K562 (cell line): ENCODE measurements at regions not wholly inside any gene's neighbourhood (a gene's known extent, or its start where the extent isn't known, plus 50 kb on each side); places are given as distances from the start of the nearest gene placed in this dataset.

Experiments used
- CEBPG ChIP-seq, 3 experiments: fragments of 200-800 bp in 1 of 3; sonication (Bioruptor generic) in 1 of 3; sonication (generic) in 1 of 3; formaldehyde crosslinking in 1 of 3; IDR thresholded peaks in 2 of 3; conservative IDR thresholded peaks in 1 of 3; 2 replicates each; pipeline versions ENCODE4 v1.6.1 to v1.8.0; 2016 to 2022; ENCODE audit warnings: missing compliant biosample characterization in 2 of 3, missing genetic modification characterization in 2 of 3, mild to moderate bottlenecking in 1 of 3, missing genetic modification reagents in 1 of 3
- ETS2 ChIP-seq: IDR thresholded peaks from 2 replicates; pipeline ENCODE4 v1.6.1; 2016; ENCODE audit warnings: borderline replicate concordance, missing genetic modification characterization, mild to moderate bottlenecking, moderate library complexity, missing compliant biosample characterization; ENCODE audit not compliant: poor library complexity, severe bottlenecking
- GTF2B ChIP-seq: IDR thresholded peaks from 2 replicates; pipeline ENCODE4 v1.6.1; 2011; ENCODE audit not compliant: insufficient read length; ENCODE audit errors: extremely low read depth
- IFI16 ChIP-seq: fragments of 250-450 bp; sonication (Bioruptor Pico); IDR thresholded peaks from 2 replicates; pipeline ENCODE4 v2.1.2; 2022; ENCODE audit warnings: mild to moderate bottlenecking, inconsistent platforms
- MCM2 ChIP-seq: fragments of 450-650 bp; IDR thresholded peaks from 2 replicates; pipeline ENCODE4 v1.6.1; 2017; ENCODE audit warnings: low read depth, mild to moderate bottlenecking
- PTRF ChIP-seq: fragments of 450-650 bp; IDR thresholded peaks from 2 replicates; pipeline ENCODE4 v1.6.1; 2016; ENCODE audit warnings: mild to moderate bottlenecking, missing genetic modification characterization, missing compliant biosample characterization
- SMARCC2 ChIP-seq: fragments of 450-650 bp; IDR thresholded peaks from 2 replicates; pipeline ENCODE4 v1.6.1; 2017; ENCODE audit warnings: antibody characterized with exemption, moderate library complexity, mild to moderate bottlenecking, low read depth
- STAT5B ChIP-seq: fragments of 250-450 bp; sonication (Bioruptor Pico); IDR thresholded peaks from 2 replicates; pipeline ENCODE4 v1.8.0; 2021; ENCODE audit warnings: mild to moderate bottlenecking, inconsistent platforms
- THRA ChIP-seq: fragments of 450-650 bp; IDR thresholded peaks from 2 replicates; pipeline ENCODE4 v1.6.1; 2017; ENCODE audit warnings: mild to moderate bottlenecking, moderate library complexity
- TSC22D4 ChIP-seq: fragments of 450-650 bp; IDR thresholded peaks from 2 replicates; pipeline ENCODE4 v1.6.1; 2016; ENCODE audit warnings: missing genetic modification characterization, missing biosample characterization, control low read depth
- ZBTB26 ChIP-seq: fragments of 450-650 bp; formaldehyde crosslinking; IDR thresholded peaks from 2 replicates; pipeline ENCODE4 v1.4.0; 2022; ENCODE audit warnings: missing genetic modification characterization
- ZBTB7A ChIP-seq: IDR thresholded peaks from 2 replicates; pipeline ENCODE4 v1.6.1; 2011; ENCODE audit warnings: low read depth, mild to moderate bottlenecking, low read length, moderate library complexity, borderline replicate concordance; ENCODE audit not compliant: control insufficient read depth
- ZNF444 ChIP-seq: fragments of 250-450 bp; sonication (Bioruptor Pico); IDR thresholded peaks from 2 replicates; pipeline ENCODE4 v1.4.0; 2020; ENCODE audit warnings: mild to moderate bottlenecking, moderate library complexity
- ZNF764 ChIP-seq: fragments of 250-450 bp; sonication (Bioruptor Pico); IDR thresholded peaks from 2 replicates; pipeline ENCODE4 v1.4.0; 2020; ENCODE audit warnings: low read depth, mild to moderate bottlenecking, moderate library complexity

GRCh38 chr5:23448627-23449026 is 58.8 kb upstream of the PRDM9 start (continued):
- TF ChIP-seq ZBTB26 (CRISPR knock-in tag) (no peak), CEBPG (CRISPR knock-in tag; IDR thresholded peaks at IDR 0.05) (no peak), CEBPG (tag; conservative IDR thresholded peaks at IDR 0.05 in 1 of 2, IDR thresholded peaks at IDR 0.05 in 1 of 2) (no peak), TSC22D4 (tag) (no peak), ZNF764 (CRISPR knock-in tag) (no peak), THRA (no peak), ZNF444 (peak; percentile 70; the same call in 1 of the 2 replicates), IFI16 (CRISPR knock-in tag) (no peak), MCM2 (no peak), GTF2B (no peak), ZBTB7A (no peak), PTRF (0 out of 2 replicates have a peak, but pooled peaks have one; percentile 39), ETS2 (tag) (no peak), SMARCC2 (no peak), STAT5B (CRISPR knock-in tag) (no peak)
- TF ChIP-seq, all 486 proteins: peak for 6
